ENCODE measurements at regions not wholly inside any gene's neighbourhood (a gene's known extent, or its start where the extent isn't known, plus 50 kb on each side); places are given as distances from the start of the nearest gene placed in this dataset.

GRCh38 chr5:14011089-14012020, 66.9 kb upstream of the DNAH5 start (continued):
- 0 out of 2 replicates have a peak, but pooled peaks have one; percentile 52 for TF ChIP-seq CBFB (CRISPR knock-in tag; IDR thresholded peaks at IDR 0.05; ENCODE audit: low read depth)
- peak; percentile 72; the same call in 1 of the 2 replicates for TF ChIP-seq ZNF232 (CRISPR knock-in tag; IDR thresholded peaks at IDR 0.05)
- no peak for TF ChIP-seq MXD4 (CRISPR knock-in tag; IDR thresholded peaks at IDR 0.05; ENCODE audit: borderline replicate concordance)
- no peak for TF ChIP-seq OVOL2 (CRISPR knock-in tag; IDR thresholded peaks at IDR 0.05; ENCODE audit: borderline replicate concordance)
- TF ChIP-seq ATF6 (CRISPR knock-in tag; IDR thresholded peaks at IDR 0.05): no peak
- TF ChIP-seq MLX (CRISPR knock-in tag; IDR thresholded peaks at IDR 0.05): no peak
- no peak for TF ChIP-seq SOX15 (CRISPR knock-in tag; IDR thresholded peaks at IDR 0.05)
- TF ChIP-seq RORB (CRISPR knock-in tag; IDR thresholded peaks at IDR 0.05): no peak
- TF ChIP-seq JAZF1 (CRISPR knock-in tag; IDR thresholded peaks at IDR 0.05): no peak
- TF ChIP-seq AFF4 (CRISPR knock-in tag; IDR thresholded peaks at IDR 0.05; ENCODE audit: borderline replicate concordance): no peak
- TF ChIP-seq TCF7 (CRISPR knock-in tag; IDR thresholded peaks at IDR 0.05; ENCODE audit: low read depth): no peak
- no peak for TF ChIP-seq EMX1 (CRISPR knock-in tag; IDR thresholded peaks at IDR 0.05)
- no peak for TF ChIP-seq TEAD4 (CRISPR knock-in tag; IDR thresholded peaks at IDR 0.05)
- TF ChIP-seq PREB (CRISPR knock-in tag; IDR thresholded peaks at IDR 0.05; ENCODE audit: borderline replicate concordance): no peak
- no peak for TF ChIP-seq MYBL2 (CRISPR knock-in tag; IDR thresholded peaks at IDR 0.05)
- no peak for TF ChIP-seq IRF2 (CRISPR knock-in tag; IDR thresholded peaks at IDR 0.05; ENCODE audit: borderline replicate concordance, low read depth)
- no peak for TF ChIP-seq NR1H2 (CRISPR knock-in tag; IDR thresholded peaks at IDR 0.05)
- no peak for TF ChIP-seq ESRRA (CRISPR knock-in tag; IDR thresholded peaks at IDR 0.05; ENCODE audit: borderline replicate concordance)
- no peak for TF ChIP-seq STAT6 (CRISPR knock-in tag; conservative IDR thresholded peaks at IDR 0.05; ENCODE audit: low read depth)
- no peak for TF ChIP-seq NR2C2 (CRISPR knock-in tag; IDR thresholded peaks at IDR 0.05)
- no peak for TF ChIP-seq ZMAT4 (CRISPR knock-in tag; IDR thresholded peaks at IDR 0.05)
- no peak for TF ChIP-seq ATF2 (CRISPR knock-in tag; IDR thresholded peaks at IDR 0.05; ENCODE audit: borderline replicate concordance, low read depth)
- no peak for TF ChIP-seq KAT7 (CRISPR knock-in tag; IDR thresholded peaks at IDR 0.05; ENCODE audit: borderline replicate concordance)
- TF ChIP-seq CREB1 (CRISPR knock-in tag; IDR thresholded peaks at IDR 0.05): no peak

Data from WTC11 (cell line).